OCI-LY1 (cell line): ENCODE measurements at regions not wholly inside any gene's neighbourhood (a gene's known extent, or its start where the extent isn't known, plus 50 kb on each side); places are given as distances from the start of the nearest gene placed in this dataset.

ENCODE experiments used
- H2AFZ ChIP-seq: fragments of 200-600 bp; sonication (generic), shearing (Covaris generic); 2 replicates; pipeline ENCODE4 v1.6.0; 2014; ENCODE audit warnings: antibody characterized with exemption, mild to moderate bottlenecking, low read length
- H3F3A ChIP-seq: fragments of 200-600 bp; sonication (generic), shearing (Covaris generic); 2 replicates; pipeline ENCODE4 v1.6.0; 2014; ENCODE audit warnings: mild to moderate bottlenecking, antibody characterized with exemption, low read length, moderate library complexity; ENCODE audit not compliant: insufficient read depth
- H3K27ac ChIP-seq: fragments of 200-600 bp; sonication (generic); 2 replicates; pipeline ENCODE4 v1.5.1; 2014; ENCODE audit warnings: low read length, mixed run types, mild to moderate bottlenecking, low read depth; ENCODE audit not compliant: poor library complexity, severe bottlenecking
- H3K27me3 ChIP-seq: fragments of 200-600 bp; sonication (generic); 2 replicates; pipeline ENCODE4 v1.6.0; 2014; ENCODE audit warnings: antibody characterized with exemption, mild to moderate bottlenecking, low read length, moderate library complexity; ENCODE audit not compliant: insufficient read depth
- H3K36me3 ChIP-seq: fragments of 200-600 bp; sonication (generic); 2 replicates; pipeline ENCODE4 v1.6.1; 2014; ENCODE audit warnings: mild to moderate bottlenecking, antibody characterized with exemption, low read length, moderate library complexity, mixed read lengths; ENCODE audit not compliant: insufficient read depth
- H3K4me1 ChIP-seq: fragments of 200-600 bp; sonication (generic); 2 replicates; pipeline ENCODE4 v1.5.1; 2014; ENCODE audit warnings: mild to moderate bottlenecking, low read length, moderate library complexity; ENCODE audit not compliant: insufficient read depth, severe bottlenecking
- H3K4me2 ChIP-seq: fragments of 200-600 bp; sonication (generic), shearing (Covaris generic); 2 replicates; pipeline ENCODE4 v1.6.1; 2014; ENCODE audit warnings: low read length
- H3K4me3 ChIP-seq: fragments of 200-600 bp; sonication (generic); 2 replicates; pipeline ENCODE4 v1.5.1; 2014; ENCODE audit warnings: low read length, low read depth, mild to moderate bottlenecking, mixed read lengths; ENCODE audit not compliant: poor library complexity, severe bottlenecking
- H3K79me2 ChIP-seq: fragments of 200-600 bp; shearing (Covaris generic); 2 replicates; pipeline ENCODE4 v1.6.1; 2016; ENCODE audit warnings: mixed run types, low read length, mixed read lengths; ENCODE audit not compliant: insufficient read depth
- H3K9ac ChIP-seq: fragments of 200-600 bp; sonication (generic), shearing (Covaris generic); 2 replicates; pipeline ENCODE4 v1.6.1; 2014; ENCODE audit warnings: mild to moderate bottlenecking, low read length, mixed read lengths
- H3K9me2 ChIP-seq: fragments of 200-600 bp; sonication (generic), shearing (Covaris generic); 2 replicates; pipeline ENCODE4 v1.6.1; 2014; ENCODE audit warnings: low read depth, mild to moderate bottlenecking, low read length, mixed read lengths
- H3K9me3 ChIP-seq: fragments of 200-600 bp; shearing (Covaris generic); 2 replicates; pipeline ENCODE4 v1.6.1; 2014; ENCODE audit warnings: low read length, mixed read lengths
- H4K20me1 ChIP-seq: fragments of 200-600 bp; sonication (generic), shearing (Covaris generic); 2 replicates; pipeline ENCODE4 v1.6.0; 2016; ENCODE audit warnings: mild to moderate bottlenecking, low read length; ENCODE audit not compliant: insufficient read depth
- CTCF ChIP-seq: fragments of 200-600 bp; sonication (generic), shearing (Covaris generic); IDR thresholded peaks from 2 replicates; pipeline ENCODE4 v1.5.1; 2017; ENCODE audit warnings: mild to moderate bottlenecking, antibody characterized with exemption, low read length, moderate library complexity, mixed read lengths
- EZH2 ChIP-seq: fragments of 200-600 bp; sonication (generic), shearing (Covaris generic); IDR thresholded peaks from 2 replicates; pipeline ENCODE4 v1.8.0; 2017; ENCODE audit warnings: borderline replicate concordance, mixed run types, mild to moderate bottlenecking, antibody characterized with exemption, low read length, moderate library complexity, mixed read lengths

GRCh38 chr2:6757215-6757614 lies 108.5 kb downstream of the CMPK2 start:
- no peak overlapping the region for H2AFZ ChIP-seq
- no peak overlapping the region for H3K4me2 ChIP-seq
- no peak overlapping the region for H3K27ac ChIP-seq
- H3K9me3 ChIP-seq: no peaks in the 10 kb centered on the region
- no peaks in the 10 kb centered on the region for H3K36me3 ChIP-seq
- no peak overlapping the region for H3K9ac ChIP-seq
- H4K20me1 ChIP-seq: no peaks in the 10 kb centered on the region
- no peaks in the 10 kb centered on the region for H3K79me2 ChIP-seq
- no peak overlapping the region for H3K4me3 ChIP-seq
- H3F3A ChIP-seq: no peaks in the 10 kb centered on the region
- TF ChIP-seq CTCF (no peak), EZH2 (no peak)
- H3K9me2 ChIP-seq: no peaks in the 10 kb centered on the region
- H3K27me3 ChIP-seq: no peaks in the 10 kb centered on the region
- H3K4me1 ChIP-seq: no peaks in the 10 kb centered on the region

GRCh38 chr2:6759689-6760088 lies 106.0 kb downstream of the CMPK2 start:
- no peak overlapping the region for H3K4me2 ChIP-seq
- TF ChIP-seq CTCF (no peak), EZH2 (no peak)
- no peaks in the 10 kb centered on the region for H3K79me2 ChIP-seq
- no peaks in the 10 kb centered on the region for H4K20me1 ChIP-seq
- no peaks in the 10 kb centered on the region for H3K36me3 ChIP-seq
- H3K9ac ChIP-seq: no peak overlapping the region
- no peak overlapping the region for H2AFZ ChIP-seq
- H3K4me1 ChIP-seq: no peaks in the 10 kb centered on the region
- H3K9me3 ChIP-seq: no peaks in the 10 kb centered on the region
- no peaks in the 10 kb centered on the region for H3F3A ChIP-seq
- H3K4me3 ChIP-seq: no peak overlapping the region
- no peaks in the 10 kb centered on the region for H3K9me2 ChIP-seq
- no peak overlapping the region for H3K27ac ChIP-seq
- no peaks in the 10 kb centered on the region for H3K27me3 ChIP-seq

GRCh38 chr2:6760132-6760531 lies 105.6 kb downstream of the CMPK2 start:
- no peak overlapping the region for H3K27ac ChIP-seq
- H3K79me2 ChIP-seq: no peaks in the 10 kb centered on the region
- H3K4me3 ChIP-seq: no peak overlapping the region
- H2AFZ ChIP-seq: no peak overlapping the region
- TF ChIP-seq EZH2 (no peak), CTCF (no peak)
- H3K4me2 ChIP-seq: no peak overlapping the region
- H3F3A ChIP-seq: no peaks in the 10 kb centered on the region
- H4K20me1 ChIP-seq: no peaks in the 10 kb centered on the region
- no peaks in the 10 kb centered on the region for H3K9me3 ChIP-seq
- H3K9ac ChIP-seq: no peak overlapping the region
- H3K4me1 ChIP-seq: no peaks in the 10 kb centered on the region
- H3K27me3 ChIP-seq: no peaks in the 10 kb centered on the region
- no peaks in the 10 kb centered on the region for H3K9me2 ChIP-seq
- H3K36me3 ChIP-seq: no peaks in the 10 kb centered on the region
